T-helper 2 cell treated with Interferon-gamma antibody and Interleukin-4, amounts not matched to agents 100 ng/mL and 5 ng/mL, for 36 hours (primary cell): ENCODE measurements at regions not wholly inside any gene's neighbourhood (a gene's known extent, or its start where the extent isn't known, plus 50 kb on each side); places are given as distances from the start of the nearest gene placed in this dataset.
"Not testable (repeated sequence)": the region's sequence is repeated elsewhere in the genome, so short reads cannot be mapped to it uniquely, and the experiment has no call there.

Experiments used
- intact Hi-C: fragments of 100-400 bp; cut with micrococcal nuclease; formaldehyde crosslinking; loops from one replicate; pipeline ENCODE4 v1.15.1; 2023

GRCh38 chr14:46444666-46445065 lies 206.9 kb downstream of the RPL10L start:
- intact Hi-C loops = loop anchor here (1.0 kb wide), 1 partner anchor 20 kb away; no protein-coding TSS in a partner anchor

GRCh38 chr14:46433381-46433780 lies 218.2 kb downstream of the RPL10L start:
- intact Hi-C loops = no loop called here

GRCh38 chr14:46432516-46432915 lies 219.1 kb downstream of the RPL10L start:
- intact Hi-C loops = no loop called here

- intact Hi-C loops = no loop called here
Observed at GRCh38 chr14:46417066-46417465, 234.5 kb downstream of the RPL10L start.

GRCh38 chr14:46404865-46405811 lies 246.4 kb downstream of the RPL10L start:
- intact Hi-C loops = no loop called here

GRCh38 chr14:46402001-46402690 lies 249.4 kb downstream of the RPL10L start:
- intact Hi-C loops = not testable (repeated sequence)

- intact Hi-C loops = no loop called here
Observed at GRCh38 chr14:46401066-46401465, 250.5 kb downstream of the RPL10L start.

GRCh38 chr14:46399049-46399448 lies 252.5 kb downstream of the RPL10L start:
- intact Hi-C loops = no loop called here

GRCh38 chr14:46384611-46385010 lies 267.0 kb downstream of the RPL10L start:
- intact Hi-C loops = no loop called here

- intact Hi-C loops = no loop called here
Observed at GRCh38 chr14:46381674-46382073, 269.9 kb downstream of the RPL10L start.

GRCh38 chr14:46378248-46378647 lies 273.3 kb downstream of the RPL10L start:
- intact Hi-C loops = no loop called here

- intact Hi-C loops = no loop called here
Observed at GRCh38 chr14:46377305-46377704, 274.3 kb downstream of the RPL10L start.

GRCh38 chr14:46369391-46369790 lies 282.2 kb downstream of the RPL10L start:
- intact Hi-C loops = no loop called here

- intact Hi-C loops = no loop called here
Observed at GRCh38 chr14:46368275-46368674, 283.3 kb downstream of the RPL10L start.

GRCh38 chr14:46352844-46353243 lies 298.7 kb downstream of the RPL10L start:
- intact Hi-C loops = no loop called here

- intact Hi-C loops = no loop called here
Observed at GRCh38 chr14:46344327-46344937, 307.1 kb downstream of the RPL10L start.

GRCh38 chr14:46325777-46326176 lies 325.8 kb downstream of the RPL10L start:
- intact Hi-C loops = no loop called here

GRCh38 chr14:46325157-46325556 lies 326.4 kb downstream of the RPL10L start:
- intact Hi-C loops = no loop called here

- intact Hi-C loops = no loop called here
Observed at GRCh38 chr14:46323404-46323762, 328.2 kb downstream of the RPL10L start.

GRCh38 chr14:46322730-46323403 lies 328.7 kb downstream of the RPL10L start:
- intact Hi-C loops = no loop called here

GRCh38 chr14:46322076-46322475 lies 329.5 kb downstream of the RPL10L start:
- intact Hi-C loops = no loop called here

- intact Hi-C loops = no loop called here
Observed at GRCh38 chr14:46306267-46306666, 345.3 kb downstream of the RPL10L start.
